OCI-LY3 (cell line): ENCODE measurements at regions not wholly inside any gene's neighbourhood (a gene's known extent, or its start where the extent isn't known, plus 50 kb on each side); places are given as distances from the start of the nearest gene placed in this dataset.

Experiments used
- H2AFZ ChIP-seq: fragments of 200-600, 300-600 bp; shearing (Covaris generic); 2 replicates; pipeline ENCODE4 v1.6.0; 2014; ENCODE audit warnings: antibody characterized with exemption, low read depth, low read length
- H3K27ac ChIP-seq: fragments of 200-600, 300-600 bp; sonication (generic); 2 replicates; pipeline ENCODE4 v1.5.1; 2014; ENCODE audit warnings: mild to moderate bottlenecking, low read length, moderate library complexity, mixed read lengths
- H3K27me3 ChIP-seq: fragments of 200-600, 300-600 bp; sonication (generic); 2 replicates; pipeline ENCODE4 v1.6.1; 2014; ENCODE audit warnings: low read depth, low read length, mixed read lengths
- H3K36me3 ChIP-seq: fragments of 200-600, 300-600 bp; sonication (generic); replicated peaks from 2 replicates; pipeline ENCODE3; 2014; ENCODE audit warnings: low read depth, low read length, mixed read lengths
- H3K4me1 ChIP-seq: fragments of 300-600, 200-600 bp; sonication (generic); 2 replicates; pipeline ENCODE4 v1.6.1; 2014; ENCODE audit warnings: low read length, mixed read lengths
- H3K4me2 ChIP-seq: fragments of 200-600, 300-600 bp; sonication (generic); 2 replicates; pipeline ENCODE4 v1.6.1; 2014; ENCODE audit warnings: low read length, mixed read lengths
- H3K4me3 ChIP-seq: fragments of 300-600, 200-600 bp; sonication (generic); 2 replicates; pipeline ENCODE4 v1.5.1; 2014; ENCODE audit warnings: antibody characterized with exemption, mild to moderate bottlenecking, low read length, moderate library complexity
- H3K79me2 ChIP-seq: fragments of 300-600, 200-600 bp; shearing (Covaris generic); 2 replicates; pipeline ENCODE4 v1.6.1; 2014; ENCODE audit warnings: mild to moderate bottlenecking, low read length, mixed read lengths
- H3K9ac ChIP-seq: fragments of 300-600, 200-600 bp; shearing (Covaris generic); 2 replicates; pipeline ENCODE4 v1.6.0; 2014; ENCODE audit warnings: mild to moderate bottlenecking, low read length, moderate library complexity
- H3K9me3 ChIP-seq: fragments of 200-600, 300-600 bp; shearing (Covaris generic); 2 replicates; pipeline ENCODE4 v1.6.1; 2014; ENCODE audit warnings: low read length, mixed read lengths; ENCODE audit not compliant: insufficient read depth
- H4K20me1 ChIP-seq: fragments of 200-600, 300-600 bp; sonication (generic); 2 replicates; pipeline ENCODE4 v1.6.1; 2016; ENCODE audit warnings: low read length, mixed read lengths; ENCODE audit not compliant: insufficient read depth
- CTCF ChIP-seq: fragments of 200-600, 300-600 bp; sonication (generic); IDR thresholded peaks from 2 replicates; pipeline ENCODE4 v1.5.1; 2014; ENCODE audit warnings: antibody characterized with exemption, low read length, low read depth
- EZH2phosphoT487 ChIP-seq: fragments of 200-600 bp; shearing (Covaris generic); IDR thresholded peaks from 2 replicates; pipeline ENCODE4 v1.6.1; 2018; ENCODE audit warnings: antibody characterized with exemption, mixed run types, low read depth

DNA sequence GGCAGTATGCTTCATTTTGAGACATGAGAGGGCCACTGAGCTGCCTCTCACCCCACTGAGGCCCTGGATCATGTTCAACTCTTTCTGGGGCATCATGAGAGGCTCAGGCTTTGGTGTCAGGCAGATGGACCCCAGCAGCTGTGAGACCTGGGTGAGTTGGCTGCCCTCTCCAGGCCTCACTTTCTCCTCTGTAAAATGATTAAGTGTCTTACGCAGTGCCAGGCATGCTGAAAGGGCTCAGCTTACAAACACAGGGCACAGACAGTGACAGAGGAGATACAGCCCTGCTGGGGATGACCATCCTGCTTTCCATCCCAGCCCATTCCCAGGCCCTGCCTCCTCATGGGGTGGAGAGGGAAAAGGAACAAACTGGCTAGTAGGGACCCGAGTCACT is 387.4 kb downstream of the MATN1 start:
- Histone ChIP-seq H3K4me1 (no peaks in the 10 kb centered on the region), H3K27me3 (no peaks in the 10 kb centered on the region), H2AFZ (no peak overlapping the region)

GRCh38 chr1:30335389-30335996 is 387.9 kb downstream of the MATN1 start:
- Histone ChIP-seq H3K27me3 (no peaks in the 10 kb centered on the region), H3K9ac (no peak overlapping the region), H3K27ac (no peak overlapping the region), H3K4me1 (no peaks in the 10 kb centered on the region), H3K36me3 (no peaks in the 10 kb centered on the region), H2AFZ (no peak overlapping the region), H3K9me3 (no peaks in the 10 kb centered on the region), H4K20me1 (no peaks in the 10 kb centered on the region), H3K4me3 (no peak overlapping the region), H3K4me2 (no peak overlapping the region), H3K79me2 (no peaks in the 10 kb centered on the region)
- TF ChIP-seq EZH2phosphoT487 = no peak
- TF ChIP-seq CTCF = no peak

More for the DNA sequence above, 387.4 kb downstream of the MATN1 start:
- TF ChIP-seq CTCF (no peak), EZH2phosphoT487 (no peak)
- Histone ChIP-seq H4K20me1 (no peaks in the 10 kb centered on the region), H3K27ac (no peak overlapping the region), H3K9me3 (no peaks in the 10 kb centered on the region), H3K79me2 (no peaks in the 10 kb centered on the region), H3K4me2 (no peak overlapping the region), H3K36me3 (no peaks in the 10 kb centered on the region), H3K9ac (no peak overlapping the region), H3K4me3 (no peak overlapping the region)

- Histone ChIP-seq H3K4me2 (no peak overlapping the region), H3K4me1 (no peaks in the 10 kb centered on the region), H4K20me1 (no peaks in the 10 kb centered on the region), H3K36me3 (no peaks in the 10 kb centered on the region), H3K27me3 (no peaks in the 10 kb centered on the region), H3K79me2 (no peaks in the 10 kb centered on the region), H3K4me3 (no peak overlapping the region), H3K9me3 (no peaks in the 10 kb centered on the region), H3K9ac (no peak overlapping the region), H2AFZ (no peak overlapping the region), H3K27ac (no peak overlapping the region)
- TF ChIP-seq EZH2phosphoT487 = no peak
- TF ChIP-seq CTCF = no peak
Observed at GRCh38 chr1:30334767-30335166, 388.6 kb downstream of the MATN1 start.

GRCh38 chr1:30332116-30333094 is 391.0 kb downstream of the MATN1 start:
- H4K20me1 ChIP-seq = no peaks in the 10 kb centered on the region
- no peak overlapping the region for H3K4me2 ChIP-seq
- H3K9ac ChIP-seq = no peak overlapping the region
- H3K79me2 ChIP-seq = no peaks in the 10 kb centered on the region
- no peaks in the 10 kb centered on the region for H3K36me3 ChIP-seq
- no peaks in the 10 kb centered on the region for H3K9me3 ChIP-seq
- no peak for TF ChIP-seq CTCF
- TF ChIP-seq EZH2phosphoT487 = no peak
- H2AFZ ChIP-seq = no peak overlapping the region
- no peak overlapping the region for H3K4me3 ChIP-seq
- no peak overlapping the region for H3K27ac ChIP-seq
- H3K27me3 ChIP-seq = no peaks in the 10 kb centered on the region
- no peaks in the 10 kb centered on the region for H3K4me1 ChIP-seq
